ENCODE measurements at regions not wholly inside any gene's neighbourhood (a gene's known extent, or its start where the extent isn't known, plus 50 kb on each side); places are given as distances from the start of the nearest gene placed in this dataset.

GRCh38 chr14:84195514-84195913 lies 1334.4 kb upstream of the FLRT2 start:
- CTCF ChIA-PET = no interaction called here

DNA sequence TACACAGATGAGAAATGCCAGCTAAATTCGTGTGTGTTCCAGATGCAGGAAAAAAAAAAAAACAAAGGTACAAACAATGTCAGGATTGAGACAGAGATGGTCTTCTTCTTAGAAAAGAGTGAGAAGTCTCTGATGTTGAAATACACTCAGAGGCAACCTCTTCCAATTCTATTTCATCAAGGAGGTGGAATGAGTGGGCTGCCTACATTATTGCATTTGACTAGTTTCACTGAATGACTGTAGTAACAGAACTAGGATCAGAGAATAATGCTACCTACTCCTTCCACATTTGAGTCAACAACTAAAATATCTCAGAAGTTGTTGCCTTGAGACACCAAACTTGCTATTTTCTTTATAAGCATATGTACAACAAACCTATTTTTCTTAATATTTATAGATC lies 1332.2 kb upstream of the FLRT2 start:
- FAIRE-seq (no peak), DNase-seq (ENCODE audit: low read depth in 1 of 2, low spot score in 1 of 2) (no peak), ATAC-seq (no peak)
- Histone ChIP-seq H3K27ac (no peak overlapping the region), H3K4me3 (no peak overlapping the region), H3K9me3 (peaks cover 8% of the 10 kb centered on the region; the same call in 1 of the 3 replicates), H3K4me1 (no peaks in the 10 kb centered on the region), H3K4me2 (no peak overlapping the region)
- 0% methylated on average over 1 of the region's 1 CpG for WGBS (ENCODE audit: missing lambda C conversion rate)
- ChIA-PET POLR2A (no interaction called here), CTCF (no interaction called here)
- no peak for TF ChIP-seq MYC (IDR thresholded peaks at IDR 0.05; ENCODE audit: borderline replicate concordance, low read length)
- TF ChIP-seq KDM5A (IDR thresholded peaks at IDR 0.05) = no peak
- no peak for TF ChIP-seq POLR2A (IDR thresholded peaks at IDR 0.05; ENCODE audit: low read length)
- TF ChIP-seq CEBPB (IDR thresholded peaks at IDR 0.05) = no peak
- no peak for TF ChIP-seq JUNB (IDR thresholded peaks at IDR 0.05)
- TF ChIP-seq POLR2AphosphoS2 (conservative IDR thresholded peaks at IDR 0.05; ENCODE audit: low read length) = no peak
- no peak for TF ChIP-seq FOSB (CRISPR knock-in tag; IDR thresholded peaks at IDR 0.05)
- no peak for TF ChIP-seq HOXA7 (CRISPR knock-in tag; IDR thresholded peaks at IDR 0.05)
- TF ChIP-seq RARB (CRISPR knock-in tag; IDR thresholded peaks at IDR 0.05) = no peak
- TF ChIP-seq CTCF (IDR thresholded peaks at IDR 0.05) = no peak
- no peak for TF ChIP-seq TFCP2L1 (CRISPR knock-in tag; IDR thresholded peaks at IDR 0.05)
- TF ChIP-seq SREBF2 (IDR thresholded peaks at IDR 0.05) = no peak
- no peak for TF ChIP-seq GATA3 (IDR thresholded peaks at IDR 0.05; ENCODE audit: borderline replicate concordance)
- TF ChIP-seq, protein P1, sequence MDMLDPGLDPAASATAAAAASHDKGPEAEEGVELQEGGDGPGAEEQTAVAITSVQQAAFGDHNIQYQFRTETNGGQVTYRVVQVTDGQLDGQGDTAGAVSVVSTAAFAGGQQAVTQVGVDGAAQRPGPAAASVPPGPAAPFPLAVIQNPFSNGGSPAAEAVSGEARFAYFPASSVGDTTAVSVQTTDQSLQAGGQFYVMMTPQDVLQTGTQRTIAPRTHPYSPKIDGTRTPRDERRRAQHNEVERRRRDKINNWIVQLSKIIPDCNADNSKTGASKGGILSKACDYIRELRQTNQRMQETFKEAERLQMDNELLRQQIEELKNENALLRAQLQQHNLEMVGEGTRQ (IDR thresholded peaks at IDR 0.05) = no peak
- no peak for TF ChIP-seq ATOH8 (CRISPR knock-in tag; IDR thresholded peaks at IDR 0.05; ENCODE audit: low read depth)

More at GRCh38 chr14:84195514-84195913, 1334.4 kb upstream of the FLRT2 start:
- FAIRE-seq = no peak
- DNase-seq (ENCODE audit: low read depth in 1 of 2, low spot score in 1 of 2) = no peak
- Histone ChIP-seq H3K4me3 (no peak overlapping the region), H3K27ac (no peak overlapping the region), H3K4me1 (no peaks in the 10 kb centered on the region), H3K9me3 (peaks cover 9% of the 10 kb centered on the region; the same call in 1 of the 3 replicates), H3K4me2 (no peak overlapping the region)
- TF ChIP-seq ESRRA (IDR thresholded peaks at IDR 0.05; ENCODE audit: borderline replicate concordance, low read length) (no peak), ZFP36 (IDR thresholded peaks at IDR 0.05; ENCODE audit: borderline replicate concordance, partially characterized antibody) (no peak), JUN (IDR thresholded peaks at IDR 0.05) (no peak), ZNF302 (CRISPR knock-in tag; IDR thresholded peaks at IDR 0.05) (no peak), CBX8 (IDR thresholded peaks at IDR 0.05) (no peak), RAD21 (conservative IDR thresholded peaks at IDR 0.05 in 1 of 2, IDR thresholded peaks at IDR 0.05 in 1 of 2) (no peak)
- ATAC-seq = no peak
- POLR2A ChIA-PET = no interaction called here

DNA sequence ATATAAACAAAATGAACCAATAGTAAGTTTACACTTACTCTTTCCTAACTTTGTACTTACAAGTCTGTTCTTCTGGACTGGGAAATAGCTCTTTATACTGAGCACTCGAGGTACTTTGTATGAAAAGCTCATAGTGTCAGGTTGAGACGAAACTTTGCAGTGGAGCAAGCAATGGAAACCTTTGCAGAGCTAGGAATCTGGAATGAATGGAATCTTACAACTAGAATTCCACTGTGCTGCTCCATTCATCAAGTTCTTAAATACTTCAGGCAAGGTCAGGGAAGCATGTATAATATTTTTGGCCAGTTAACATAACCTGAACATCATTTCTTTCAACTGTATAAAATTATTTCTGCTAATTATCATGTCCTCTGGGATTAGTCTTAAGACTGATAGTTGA lies 1327.5 kb upstream of the FLRT2 start:
- WGBS (ENCODE audit: missing lambda C conversion rate) = 0% methylated on average over 2 of the region's 2 CpGs
- ChIA-PET CTCF (no interaction called here), POLR2A (no interaction called here)
- FAIRE-seq (no peak), ATAC-seq (no peak), DNase-seq (ENCODE audit: low read depth in 1 of 2, low spot score in 1 of 2) (no peak)
- Histone ChIP-seq H3K4me2 (no peak overlapping the region), H3K9me3 (peaks cover 9% of the 10 kb centered on the region; the same call in 2 of the 3 replicates), H3K4me1 (no peaks in the 10 kb centered on the region), H3K4me3 (no peak overlapping the region), H3K27ac (no peak overlapping the region)
- TF ChIP-seq PHF8 (IDR thresholded peaks at IDR 0.05; ENCODE audit: borderline replicate concordance, low read depth) = no peak
- TF ChIP-seq TFCP2L1 (CRISPR knock-in tag; IDR thresholded peaks at IDR 0.05) = no peak
- TF ChIP-seq, protein P2, sequence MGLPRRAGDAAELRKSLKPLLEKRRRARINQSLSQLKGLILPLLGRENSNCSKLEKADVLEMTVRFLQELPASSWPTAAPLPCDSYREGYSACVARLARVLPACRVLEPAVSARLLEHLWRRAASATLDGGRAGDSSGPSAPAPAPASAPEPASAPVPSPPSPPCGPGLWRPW (IDR thresholded peaks at IDR 0.05) = no peak
- TF ChIP-seq MAX (IDR thresholded peaks at IDR 0.05) = no peak
- no peak for TF ChIP-seq ZNF302 (CRISPR knock-in tag; IDR thresholded peaks at IDR 0.05)
- TF ChIP-seq FOXS1 (CRISPR knock-in tag; IDR thresholded peaks at IDR 0.05) = no peak
- TF ChIP-seq SMC3 (IDR thresholded peaks at IDR 0.05) = no peak
- TF ChIP-seq TP53 (CRISPR knock-in tag; IDR thresholded peaks at IDR 0.05) = no peak
- TF ChIP-seq JUN (IDR thresholded peaks at IDR 0.05) = no peak
- TF ChIP-seq KDM1A (IDR thresholded peaks at IDR 0.05; ENCODE audit: low read depth) = no peak
- no peak for TF ChIP-seq MYC (IDR thresholded peaks at IDR 0.05; ENCODE audit: borderline replicate concordance, low read length)
- TF ChIP-seq HOXB13 (CRISPR knock-in tag; IDR thresholded peaks at IDR 0.05; ENCODE audit: low read depth) = no peak
- no peak for TF ChIP-seq RFX5 (IDR thresholded peaks at IDR 0.05)
- TF ChIP-seq ELK1 (IDR thresholded peaks at IDR 0.05; ENCODE audit: low read depth, low read length) = no peak
- TF ChIP-seq FOSL2 (IDR thresholded peaks at IDR 0.05) = no peak
- no peak for TF ChIP-seq FOSL2 (CRISPR knock-in tag; IDR thresholded peaks at IDR 0.05)
- TF ChIP-seq, protein P1 (IDR thresholded peaks at IDR 0.05) = no peak
